GM21447 (cell line): ENCODE measurements at regions not wholly inside any gene's neighbourhood (a gene's known extent, or its start where the extent isn't known, plus 50 kb on each side); places are given as distances from the start of the nearest gene placed in this dataset.

Source experiments
- ATAC-seq: cut with Tn5 transposase; IDR thresholded peaks from one replicate; pipeline ENCODE4 v1.9.1; 2021; ENCODE audit not compliant: unreplicated experiment

DNA sequence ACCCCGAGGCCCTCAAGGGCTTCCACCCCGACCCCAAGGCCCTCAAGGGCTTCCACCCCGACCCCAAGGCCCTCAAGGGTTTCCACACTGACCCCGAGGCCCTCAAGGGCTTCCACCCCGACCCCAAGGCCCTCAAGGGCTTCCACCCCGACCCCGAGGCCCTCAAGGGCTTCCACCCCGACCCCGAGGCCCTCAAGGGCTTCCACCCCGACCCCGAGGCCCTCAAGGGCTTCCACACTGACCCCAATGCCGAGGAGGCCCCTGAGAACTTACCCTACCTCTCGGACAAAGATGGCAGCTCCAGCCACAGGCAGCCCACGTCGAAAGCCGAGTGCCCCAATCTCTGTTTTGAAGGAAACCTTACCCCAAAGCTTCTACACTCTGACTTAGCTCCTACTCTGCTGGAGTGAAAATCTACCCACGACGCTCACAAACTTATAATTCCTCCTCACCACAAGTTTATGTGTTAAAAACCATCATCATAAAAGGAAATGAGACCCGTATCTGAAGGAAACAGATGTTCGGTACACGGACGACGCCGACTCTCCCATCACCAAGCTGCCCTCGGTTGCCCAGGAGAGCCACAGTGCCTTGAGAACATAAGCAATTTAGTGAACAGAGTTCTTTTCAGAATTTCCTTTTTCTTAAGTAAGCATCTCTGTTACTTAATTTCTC, 61.2 kb upstream of the RPH3AL start:
- ATAC-seq, result no peak

DNA sequence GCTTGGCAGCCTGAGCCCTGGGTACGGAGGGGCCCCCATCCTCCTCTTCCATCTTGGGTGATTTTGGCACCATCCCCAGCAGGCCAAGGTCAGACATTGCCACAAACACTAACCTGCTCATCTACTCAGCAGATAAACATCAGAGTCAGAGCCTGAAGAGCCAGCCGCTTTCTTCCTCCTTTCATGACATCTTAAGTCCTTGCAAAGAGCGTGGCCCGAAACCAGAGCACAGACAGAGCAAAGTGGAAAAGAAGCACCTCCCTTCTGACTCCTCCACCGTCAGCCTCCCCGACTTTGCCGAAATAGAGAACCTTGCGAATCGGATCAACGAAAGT, 60.4 kb upstream of the RPH3AL start:
- no peak for ATAC-seq

GRCh38 chr17:412211-413015, 59.8 kb upstream of the RPH3AL start:
- ATAC-seq, result no peak

DNA sequence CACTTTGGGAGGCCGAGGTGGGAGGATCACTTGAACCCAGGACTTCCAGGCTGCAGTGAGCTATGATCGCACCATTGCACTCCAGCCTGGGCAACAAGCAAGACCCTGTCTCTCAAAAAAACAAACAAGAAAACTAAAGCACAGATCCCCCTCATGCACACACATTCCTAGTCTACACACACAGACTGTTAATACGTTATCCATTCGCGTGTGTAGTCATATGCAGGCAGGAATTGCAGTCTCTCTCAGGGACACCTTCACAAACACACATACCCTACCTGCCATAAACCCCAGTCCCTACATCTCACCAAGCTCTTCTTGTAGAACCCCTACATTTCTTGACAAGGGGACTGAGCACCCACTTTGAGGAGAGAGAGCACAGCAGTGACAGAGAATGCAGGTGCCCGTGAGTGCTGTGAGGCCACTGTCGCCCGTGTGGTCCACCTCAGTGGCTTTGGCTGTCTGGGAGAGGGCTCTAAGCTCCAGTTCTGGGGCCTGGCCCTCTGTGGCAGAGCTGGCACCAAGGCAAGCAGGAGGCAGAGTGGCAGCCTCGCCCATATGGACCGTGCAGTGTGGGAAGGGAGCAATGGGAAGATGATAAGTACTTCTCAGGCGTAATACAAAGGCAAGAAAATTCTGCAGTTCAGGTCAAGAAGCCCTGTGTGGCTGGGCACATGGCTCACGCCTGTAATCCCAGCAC, 59.0 kb upstream of the RPH3AL start:
- no peak for ATAC-seq

GRCh38 chr17:410543-411401, 58.2 kb upstream of the RPH3AL start:
- ATAC-seq, result peak; percentile 12

GRCh38 chr17:409848-410542, 57.4 kb upstream of the RPH3AL start:
- peak; percentile 73 for ATAC-seq

- ATAC-seq, result no peak
These were observed 56.8 kb upstream of the RPH3AL start for GRCh38 chr17:409308-409847.

DNA sequence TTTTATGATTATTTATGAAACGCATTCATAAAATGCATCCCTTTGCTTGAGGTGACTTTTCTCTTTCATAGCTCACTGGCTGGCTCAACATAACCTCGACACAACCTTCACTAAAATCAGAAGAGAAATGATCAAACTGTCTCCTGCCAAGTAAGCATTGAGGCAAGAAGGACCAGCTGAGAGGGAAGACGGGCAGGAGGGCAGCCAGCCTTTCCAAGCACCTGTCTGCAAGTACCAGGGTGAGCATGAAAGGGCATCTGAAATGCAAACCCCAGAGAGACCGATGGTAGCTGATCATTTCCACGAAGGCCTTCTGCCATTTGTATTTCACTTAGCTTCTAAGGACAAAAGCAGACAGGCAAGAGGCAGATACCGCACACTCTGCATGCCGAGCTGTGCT, 52.1 kb upstream of the RPH3AL start:
- ATAC-seq, result no peak
